ENCODE measurements at regions not wholly inside any gene's neighbourhood (a gene's known extent, or its start where the extent isn't known, plus 50 kb on each side); places are given as distances from the start of the nearest gene placed in this dataset.

DNA sequence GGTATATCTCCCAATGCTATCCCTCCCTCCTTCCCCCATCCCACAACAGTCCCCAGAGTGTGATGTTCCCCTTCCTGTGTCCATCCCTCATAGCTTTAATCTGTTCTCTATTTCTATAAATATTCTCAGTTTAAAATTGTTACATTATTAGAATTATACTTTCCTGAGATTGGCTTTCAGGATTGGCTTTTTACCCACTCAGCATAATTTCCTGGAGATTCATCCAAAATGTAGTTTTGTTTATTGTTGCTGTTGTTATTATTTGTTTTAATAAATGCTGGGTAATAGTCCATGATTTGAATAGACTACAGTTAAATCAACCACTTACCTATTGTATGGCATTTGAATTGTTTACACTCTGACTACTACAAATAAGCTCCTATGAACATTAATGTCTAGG, 936.4 kb downstream of the FAT4 start:
- no peak for DNase-seq (ENCODE audit: low read depth in 4 of 4, low spot score in 2 of 4)

GRCh38 chr4:126262665-126263064, 947.9 kb downstream of the FAT4 start:
- DNase-seq (ENCODE audit: low read depth in 4 of 4, low spot score in 2 of 4) = no peak

DNA sequence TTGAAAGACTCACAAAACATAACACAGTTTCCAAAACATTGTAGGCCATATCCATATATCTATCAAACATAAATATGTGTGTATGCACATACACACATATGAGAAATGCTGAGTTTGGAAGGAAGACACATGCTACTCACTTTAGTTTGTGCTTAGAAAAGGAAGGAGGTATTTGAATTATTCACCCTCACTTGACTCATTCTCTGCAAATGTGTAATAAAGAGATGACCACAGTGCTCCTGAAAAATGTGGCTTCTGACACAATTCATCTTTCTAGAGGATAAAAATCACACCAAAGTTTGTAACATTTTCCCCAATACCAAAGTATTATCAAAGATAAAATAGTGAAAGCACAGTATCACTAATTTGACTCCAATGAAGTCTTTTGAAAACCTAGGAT, 950.1 kb downstream of the FAT4 start:
- no peak for DNase-seq (ENCODE audit: low read depth in 4 of 4, low spot score in 2 of 4)

DNA sequence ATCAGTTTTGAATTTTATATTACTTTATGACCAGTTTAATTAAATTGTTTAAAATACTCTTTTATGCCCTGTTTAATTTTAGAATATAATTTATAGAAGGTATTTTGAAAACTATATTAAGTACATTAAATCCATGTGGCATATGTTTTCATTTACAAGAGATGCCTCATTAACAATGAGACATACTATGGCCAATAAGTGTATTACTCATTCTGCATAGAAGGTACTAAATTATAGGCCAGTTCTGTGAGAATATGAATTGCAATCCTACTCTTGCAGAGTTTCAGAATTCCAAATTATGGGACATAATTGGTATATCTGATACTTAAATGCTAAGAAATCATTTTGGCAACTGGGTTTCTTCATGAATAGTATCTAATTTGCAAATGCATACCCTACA, 951.1 kb downstream of the FAT4 start:
- DNase-seq (ENCODE audit: low read depth in 4 of 4, low spot score in 2 of 4) = no peak

DNA sequence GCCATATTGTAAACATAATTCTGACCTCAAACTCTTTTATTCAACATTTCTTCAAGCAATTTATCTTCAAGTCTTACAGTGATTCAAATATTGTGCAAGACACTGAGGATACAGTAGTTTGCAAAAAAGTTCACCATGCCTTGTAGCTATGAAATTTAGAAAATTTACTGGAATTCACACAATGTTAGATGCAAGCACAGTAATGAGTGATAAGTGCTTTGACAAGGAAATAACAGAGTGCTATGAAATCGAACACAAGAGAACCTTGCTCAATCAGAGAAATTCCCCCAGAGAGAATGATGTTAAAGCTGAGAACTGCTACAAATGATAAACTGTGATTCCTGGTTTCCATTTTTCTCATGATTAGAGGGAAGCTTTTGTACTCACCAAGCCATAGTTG, 952.9 kb downstream of the FAT4 start:
- DNase-seq (ENCODE audit: low read depth in 4 of 4, low spot score in 2 of 4) = no peak

- DNase-seq (ENCODE audit: low read depth in 4 of 4, low spot score in 2 of 4) = no peak
These were observed 953.4 kb downstream of the FAT4 start for GRCh38 chr4:126268106-126268505.

DNA sequence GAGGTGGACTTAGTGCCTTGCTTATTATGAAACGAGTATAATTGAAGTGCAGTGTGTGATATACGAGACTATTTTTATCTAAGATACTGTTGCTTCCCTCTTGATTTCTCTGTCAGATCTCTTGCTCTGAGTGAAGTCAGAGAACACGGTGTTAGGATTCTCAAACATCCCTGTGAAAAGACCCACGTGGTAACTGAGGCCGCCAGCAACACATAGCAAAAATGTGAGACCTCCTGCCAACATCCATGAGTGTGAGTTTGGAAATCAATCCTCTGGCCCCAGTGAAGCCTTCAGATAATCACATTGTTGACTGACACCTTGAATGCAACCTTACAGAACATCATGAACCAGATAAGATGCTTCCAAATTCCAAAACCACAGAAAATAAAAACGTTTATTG, 954.4 kb downstream of the FAT4 start:
- no peak for DNase-seq (ENCODE audit: low read depth in 4 of 4, low spot score in 2 of 4)

DNA sequence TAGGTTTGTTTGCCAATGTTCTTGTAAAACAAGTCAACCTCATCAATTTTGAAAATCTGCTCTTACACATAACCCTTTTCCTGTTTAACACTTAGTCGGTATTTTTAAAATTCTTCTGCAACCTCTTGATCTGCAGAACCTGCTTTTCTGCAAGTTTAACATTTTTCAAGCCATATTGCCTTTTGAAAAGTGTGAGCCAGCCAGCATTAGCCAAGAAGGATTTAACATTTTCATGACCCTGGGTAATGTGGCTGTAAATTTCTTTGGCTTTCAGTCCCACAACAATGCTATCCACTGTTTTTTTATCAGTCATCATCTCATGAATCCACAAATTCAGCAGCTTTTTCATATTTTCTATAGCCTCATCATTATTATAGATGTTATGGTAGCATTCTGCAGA, 956.5 kb downstream of the FAT4 start:
- DNase-seq (ENCODE audit: low read depth in 4 of 4, low spot score in 2 of 4) = peak in 1 of 4 donors; percentile 4

GRCh38 chr4:126273746-126274145, 959.0 kb downstream of the FAT4 start:
- DNase-seq (ENCODE audit: low read depth in 4 of 4, low spot score in 2 of 4) = no peak

DNA sequence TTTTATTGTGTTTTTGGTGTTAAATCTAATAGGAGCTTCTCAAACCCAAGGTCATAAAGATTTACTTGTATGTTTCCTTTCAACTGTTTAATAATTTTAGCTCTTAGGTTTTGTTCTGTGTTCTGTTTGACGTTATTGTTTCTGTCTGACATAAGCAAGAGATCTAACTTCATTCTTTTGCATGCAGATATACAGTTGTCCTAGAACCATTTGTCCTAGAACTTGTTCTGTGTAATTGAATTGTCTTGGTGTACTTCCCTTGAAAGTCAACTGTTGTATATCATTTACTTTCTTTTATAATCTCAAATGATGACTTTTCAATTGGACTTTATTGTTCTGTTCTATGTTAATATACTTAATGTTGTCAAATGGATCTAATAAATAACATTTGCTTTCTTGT, 977.1 kb downstream of the FAT4 start:
- DNase-seq (ENCODE audit: low read depth in 4 of 4, low spot score in 2 of 4) = no peak

- DNase-seq (ENCODE audit: low read depth in 4 of 4, low spot score in 2 of 4) = no peak
These were observed 983.5 kb downstream of the FAT4 start for GRCh38 chr4:126298271-126298670.

- DNase-seq (ENCODE audit: low read depth in 4 of 4, low spot score in 2 of 4) = no peak
These were observed 991.6 kb downstream of the FAT4 start for GRCh38 chr4:126306152-126306869.

- DNase-seq (ENCODE audit: low read depth in 4 of 4, low spot score in 2 of 4) = no peak
These were observed 1003.6 kb downstream of the FAT4 start for GRCh38 chr4:126318376-126318775.

DNA sequence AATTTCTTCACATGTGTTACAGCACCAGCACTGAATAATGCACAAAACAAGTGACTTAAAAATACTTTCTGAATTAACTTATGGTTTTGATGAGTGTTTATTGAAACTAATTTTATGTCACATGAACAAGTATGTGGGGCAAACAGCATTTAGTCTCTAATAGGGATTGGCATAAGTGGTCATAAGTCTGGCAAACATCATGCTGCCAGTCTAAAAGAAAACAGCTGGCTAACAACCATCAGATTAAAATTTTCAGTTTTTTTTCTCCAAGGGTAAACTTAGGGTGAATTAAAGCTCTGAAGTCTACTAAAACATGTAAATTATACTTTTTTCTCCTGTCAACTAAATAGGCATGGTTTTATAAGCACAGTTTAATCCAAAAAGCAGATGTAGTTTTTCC, 1014.2 kb downstream of the FAT4 start:
- DNase-seq (ENCODE audit: low read depth in 4 of 4, low spot score in 2 of 4) = no peak

DNA sequence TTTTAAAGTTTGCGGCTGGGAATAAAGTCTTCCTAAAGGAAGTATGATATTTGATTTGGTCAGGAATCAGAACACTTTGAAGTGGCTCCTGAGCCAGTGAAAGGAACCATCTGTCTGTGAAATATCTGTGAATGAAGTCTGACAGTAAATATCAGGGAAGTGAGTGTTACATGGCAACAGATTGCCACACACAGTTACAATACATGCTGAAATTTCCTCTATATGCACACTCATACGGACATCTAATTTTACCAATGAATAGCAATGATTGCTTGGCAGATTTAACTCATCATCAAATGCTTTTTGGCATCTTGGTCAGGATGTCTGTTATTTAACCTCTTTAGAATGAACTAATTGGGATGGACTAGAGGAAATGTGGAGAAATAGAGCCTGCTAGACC, 1023.8 kb downstream of the FAT4 start:
- DNase-seq (ENCODE audit: low read depth in 4 of 4, low spot score in 2 of 4) = no peak

DNA sequence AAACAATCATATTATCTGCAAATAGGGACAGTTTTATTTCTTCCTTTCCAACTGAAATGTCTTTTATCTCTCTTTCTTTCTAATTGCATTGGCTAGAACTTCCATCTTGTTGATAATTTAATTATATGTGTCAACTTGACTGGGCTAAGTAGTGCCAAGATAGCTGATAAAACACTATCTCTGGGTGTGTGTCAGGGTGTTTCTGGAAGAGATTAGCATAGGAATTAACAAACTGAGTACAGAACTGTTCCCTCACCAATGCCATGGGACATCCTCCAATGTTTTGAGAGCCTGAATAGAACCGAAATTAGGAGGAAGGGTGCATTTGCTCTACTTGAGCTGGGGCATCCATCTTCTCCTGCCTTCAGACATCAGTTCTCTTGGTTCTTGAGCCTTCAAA, 1027.2 kb downstream of the FAT4 start:
- no peak for DNase-seq (ENCODE audit: low read depth in 4 of 4, low spot score in 2 of 4)

- no peak for DNase-seq (ENCODE audit: low read depth in 4 of 4, low spot score in 2 of 4)
These were observed 1029.7 kb downstream of the FAT4 start for GRCh38 chr4:126344472-126344871.

- DNase-seq (ENCODE audit: low read depth in 4 of 4, low spot score in 2 of 4) = no peak
These were observed 1031.9 kb downstream of the FAT4 start for GRCh38 chr4:126346654-126347053.

DNA sequence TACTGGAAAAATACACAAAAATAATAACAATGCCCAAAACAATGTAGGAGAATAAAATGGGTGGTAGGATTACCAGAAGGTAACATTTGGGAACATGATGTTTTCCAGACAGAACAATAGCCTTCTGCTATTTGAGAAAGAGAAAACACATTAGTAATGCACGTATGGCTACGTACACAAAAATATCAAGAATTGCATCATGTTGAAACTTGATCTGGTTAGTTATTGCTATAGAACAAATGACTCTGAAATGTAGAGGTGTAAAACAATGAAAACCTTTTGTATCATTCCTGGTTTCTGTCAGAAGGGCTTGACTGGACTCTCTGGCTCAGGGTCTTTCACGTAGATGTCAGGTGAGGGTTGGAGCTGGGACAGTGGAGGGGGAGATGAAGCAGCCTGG, 1040.0 kb downstream of the FAT4 start:
- no peak for DNase-seq (ENCODE audit: low read depth in 4 of 4, low spot score in 2 of 4)

- DNase-seq (ENCODE audit: low read depth in 4 of 4, low spot score in 2 of 4) = no peak
These were observed 1043.3 kb downstream of the FAT4 start for GRCh38 chr4:126358041-126358440.

- no peak for DNase-seq (ENCODE audit: low read depth in 4 of 4, low spot score in 2 of 4)
These were observed 1046.5 kb downstream of the FAT4 start for GRCh38 chr4:126361287-126361686.

DNA sequence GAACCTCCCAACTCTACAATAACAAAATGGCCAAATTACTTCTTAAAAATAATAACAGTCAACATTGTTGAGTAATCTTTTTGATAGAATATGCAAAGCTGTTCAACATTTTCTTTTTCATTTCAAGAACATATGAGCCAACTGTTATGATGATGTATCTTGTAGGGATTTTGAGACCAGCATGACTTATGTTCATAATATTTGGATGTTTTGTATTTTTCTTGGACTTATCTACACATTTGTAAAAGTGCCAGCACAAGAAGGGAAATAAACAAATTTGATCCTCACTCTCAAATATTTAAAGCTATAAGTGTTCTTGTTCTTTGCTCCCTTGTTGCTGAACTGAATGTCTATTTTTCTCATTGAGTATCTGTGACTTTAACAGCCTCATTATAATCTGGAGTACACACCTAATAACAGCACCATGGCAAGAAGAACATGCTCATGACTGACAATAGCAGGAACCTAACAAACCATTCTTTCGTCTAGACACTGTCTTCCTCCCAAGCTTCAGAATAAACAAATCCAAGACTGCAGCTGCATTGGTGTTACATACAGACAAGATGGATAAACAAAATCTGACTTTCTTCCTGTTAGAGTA, 1049.7 kb downstream of the FAT4 start:
- no peak for DNase-seq (ENCODE audit: low read depth in 4 of 4, low spot score in 2 of 4)

GRCh38 chr4:126369076-126369475, 1054.3 kb downstream of the FAT4 start:
- no peak for DNase-seq (ENCODE audit: low read depth in 4 of 4, low spot score in 2 of 4)
